ENCODE measurements at regions not wholly inside any gene's neighbourhood (a gene's known extent, or its start where the extent isn't known, plus 50 kb on each side); places are given as distances from the start of the nearest gene placed in this dataset.
"Not testable (repeated sequence)": the region's sequence is repeated elsewhere in the genome, so short reads cannot be mapped to it uniquely, and the experiment has no call there.

DNA sequence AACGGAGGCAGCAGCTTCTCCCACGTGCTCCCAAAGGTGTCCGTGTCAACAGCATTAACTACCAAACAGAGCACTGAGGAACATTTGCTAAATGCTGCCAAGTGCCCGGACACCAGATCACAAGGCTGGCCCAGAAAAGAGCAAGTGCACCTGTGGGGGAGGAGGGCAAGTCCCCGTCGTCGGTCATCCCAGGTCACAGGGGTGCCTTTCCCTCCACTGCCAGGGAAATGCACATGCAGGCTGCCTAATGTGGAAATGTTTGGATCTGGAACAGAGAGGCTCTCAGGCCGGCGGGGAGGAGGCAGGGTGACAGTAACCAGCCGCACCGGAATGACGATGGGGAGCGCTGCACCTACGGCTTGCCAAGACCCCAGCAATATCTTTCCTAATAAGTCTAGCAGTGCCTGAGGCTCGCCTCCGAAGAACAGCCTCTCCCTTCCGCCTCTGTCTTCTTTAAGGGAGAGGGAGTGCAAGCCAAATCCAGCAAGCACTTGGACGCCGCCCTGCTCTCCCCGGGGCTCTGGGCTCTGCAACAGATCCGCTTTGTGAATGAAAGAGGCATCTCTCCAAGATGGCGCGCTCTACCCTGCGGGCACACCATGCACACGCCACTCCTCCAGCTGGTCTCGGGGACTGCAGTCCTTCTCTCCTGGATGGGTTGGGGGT, 206.3 kb upstream of the IRF2BP2 start:
- not testable (repeated sequence) for TF ChIP-seq EZH2 (IDR thresholded peaks at IDR 0.05)
- TF ChIP-seq, protein P1, sequence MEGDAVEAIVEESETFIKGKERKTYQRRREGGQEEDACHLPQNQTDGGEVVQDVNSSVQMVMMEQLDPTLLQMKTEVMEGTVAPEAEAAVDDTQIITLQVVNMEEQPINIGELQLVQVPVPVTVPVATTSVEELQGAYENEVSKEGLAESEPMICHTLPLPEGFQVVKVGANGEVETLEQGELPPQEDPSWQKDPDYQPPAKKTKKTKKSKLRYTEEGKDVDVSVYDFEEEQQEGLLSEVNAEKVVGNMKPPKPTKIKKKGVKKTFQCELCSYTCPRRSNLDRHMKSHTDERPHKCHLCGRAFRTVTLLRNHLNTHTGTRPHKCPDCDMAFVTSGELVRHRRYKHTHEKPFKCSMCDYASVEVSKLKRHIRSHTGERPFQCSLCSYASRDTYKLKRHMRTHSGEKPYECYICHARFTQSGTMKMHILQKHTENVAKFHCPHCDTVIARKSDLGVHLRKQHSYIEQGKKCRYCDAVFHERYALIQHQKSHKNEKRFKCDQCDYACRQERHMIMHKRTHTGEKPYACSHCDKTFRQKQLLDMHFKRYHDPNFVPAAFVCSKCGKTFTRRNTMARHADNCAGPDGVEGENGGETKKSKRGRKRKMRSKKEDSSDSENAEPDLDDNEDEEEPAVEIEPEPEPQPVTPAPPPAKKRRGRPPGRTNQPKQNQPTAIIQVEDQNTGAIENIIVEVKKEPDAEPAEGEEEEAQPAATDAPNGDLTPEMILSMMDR (IDR thresholded peaks at IDR 0.05), result not testable (repeated sequence)

Measured in neural progenitor cell (in vitro differentiated cells).